ENCODE measurements at regions not wholly inside any gene's neighbourhood (a gene's known extent, or its start where the extent isn't known, plus 50 kb on each side); places are given as distances from the start of the nearest gene placed in this dataset.

- intact Hi-C loops (cut with DNase I) = no loop called here
- Histone ChIP-seq H3K4me3 (no peak overlapping the region), H3K27ac (no peak overlapping the region), H3K36me3 (replicated peaks in 1 of 2) (no peaks in the 10 kb centered on the region), H3K9me3 (replicated peaks in 1 of 3) (no peaks in the 10 kb centered on the region), H3K4me1 (replicated peaks in 1 of 2) (no peaks in the 10 kb centered on the region), H3K27me3 (no peaks in the 10 kb centered on the region)
- no peak for TF ChIP-seq CTCF (IDR thresholded peaks at IDR 0.05)
- TF ChIP-seq POLR2A (IDR thresholded peaks at IDR 0.05) = no peak
- WGBS, 4 donors = 57 to 64% (median 61%) methylated on average over 4 of the region's 4 CpGs
- DNase-seq = no peak
These were observed 353.4 kb upstream of the TACR3 start for GRCh38 chr4:104073229-104073628.

GRCh38 chr4:104066533-104066932, 346.7 kb upstream of the TACR3 start:
- Histone ChIP-seq H3K27me3 (no peaks in the 10 kb centered on the region), H3K4me3 (no peak overlapping the region), H3K27ac (no peak overlapping the region), H3K36me3 (replicated peaks in 1 of 2) (no peaks in the 10 kb centered on the region), H3K9me3 (replicated peaks in 1 of 3) (no peaks in the 10 kb centered on the region), H3K4me1 (replicated peaks in 1 of 2) (no peaks in the 10 kb centered on the region)
- TF ChIP-seq POLR2A (IDR thresholded peaks at IDR 0.05) = no peak
- TF ChIP-seq CTCF (IDR thresholded peaks at IDR 0.05) = no peak
- intact Hi-C loops (cut with DNase I) = no loop called here
- DNase-seq = no peak
- WGBS, 4 donors = 61 to 68% (median 62%) methylated on average over 2 of the region's 2 CpGs

GRCh38 chr4:104064646-104065577, 345.1 kb upstream of the TACR3 start:
- no peaks in the 10 kb centered on the region for H3K27me3 ChIP-seq
- H3K9me3 ChIP-seq (replicated peaks in 1 of 3) = no peaks in the 10 kb centered on the region
- TF ChIP-seq CTCF (IDR thresholded peaks at IDR 0.05) (peak in 5 of 6 experiments; percentile 6 to 52 (median 36)), POLR2A (IDR thresholded peaks at IDR 0.05) (no peak)
- H3K4me1 ChIP-seq (replicated peaks in 1 of 2) = no peaks in the 10 kb centered on the region
- WGBS, 4 donors = 18 to 21% (median 19%) methylated on average over 8 of the region's 8 CpGs
- no peak overlapping the region for H3K27ac ChIP-seq
- H3K4me3 ChIP-seq = no peak overlapping the region
- H3K36me3 ChIP-seq (replicated peaks in 1 of 2) = no peaks in the 10 kb centered on the region
- peak; percentile 13 to 65 (median 27) for DNase-seq
- intact Hi-C loops (cut with DNase I) = no loop called here

- Histone ChIP-seq H3K4me3 (no peak overlapping the region), H3K27me3 (no peaks in the 10 kb centered on the region), H3K27ac (no peak overlapping the region), H3K4me1 (replicated peaks in 1 of 2) (no peaks in the 10 kb centered on the region), H3K9me3 (replicated peaks in 1 of 3) (no peaks in the 10 kb centered on the region), H3K36me3 (replicated peaks in 1 of 2) (no peaks in the 10 kb centered on the region)
- DNase-seq = no peak
- TF ChIP-seq CTCF (IDR thresholded peaks at IDR 0.05) (no peak), POLR2A (IDR thresholded peaks at IDR 0.05) (no peak)
- intact Hi-C loops (cut with DNase I) = no loop called here
- 56 to 71% (median 58%) methylated on average over 2 of the region's 2 CpGs for WGBS, 4 donors
These were observed 343.6 kb upstream of the TACR3 start for GRCh38 chr4:104063341-104063740.
